ENCODE measurements at regions not wholly inside any gene's neighbourhood (a gene's known extent, or its start where the extent isn't known, plus 50 kb on each side); places are given as distances from the start of the nearest gene placed in this dataset.

DNA sequence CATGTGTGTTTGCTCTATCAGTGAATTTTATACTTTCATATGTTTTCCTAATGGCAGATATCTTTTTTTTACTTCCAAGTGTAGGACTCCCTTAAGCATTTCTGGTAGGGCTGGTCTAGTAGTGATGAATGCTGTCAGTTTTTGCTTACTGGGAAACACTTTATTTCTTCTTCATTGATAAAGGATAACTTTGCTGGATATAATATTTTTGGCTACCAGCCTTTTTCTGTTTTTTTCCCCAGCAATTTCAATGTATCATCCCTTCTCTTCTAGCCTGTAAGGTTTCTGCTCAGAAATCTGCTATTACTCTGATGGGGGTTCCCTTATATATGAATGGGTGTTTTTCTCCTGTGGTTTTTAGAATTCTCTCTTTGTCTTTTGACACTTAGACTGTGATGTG is 980.6 kb upstream of the PIK3C3 start:
- CTCF ChIA-PET: interaction anchor here (0.6 kb wide), 1 partner anchor 39 kb away, joined by 3 read pairs; no protein-coding TSS in a partner anchor
- POLR2A ChIA-PET: no interaction called here
- TF ChIP-seq L3MBTL2 (conservative IDR thresholded peaks at IDR 0.05): no peak
- no peak for TF ChIP-seq NFRKB (IDR thresholded peaks at IDR 0.05)
- TF ChIP-seq CTBP1 (IDR thresholded peaks at IDR 0.05; ENCODE audit: borderline replicate concordance): no peak
- no peak for TF ChIP-seq FOXA1 (IDR thresholded peaks at IDR 0.05)
- no peak for DNase-seq (ENCODE audit: extremely low spot score)

DNA sequence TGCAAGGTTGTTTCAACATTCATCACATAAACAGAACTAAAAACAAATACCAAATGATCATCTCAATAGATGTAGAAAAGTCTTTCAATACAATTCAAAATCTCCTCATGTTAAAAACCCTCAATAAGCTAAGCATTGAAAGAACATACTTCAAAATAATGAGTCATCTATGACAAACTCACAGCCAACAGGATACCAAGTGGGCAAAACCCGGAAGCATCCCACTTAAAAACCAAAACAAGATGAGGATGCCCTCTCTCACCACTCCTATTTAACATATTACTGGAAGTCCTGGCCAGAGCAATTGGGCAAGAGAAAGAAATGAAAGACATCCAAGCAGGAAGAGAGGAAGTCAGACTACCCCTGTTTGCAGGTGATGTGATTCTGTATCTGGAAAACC is 992.2 kb upstream of the PIK3C3 start:
- no peak for TF ChIP-seq FOXK2 (IDR thresholded peaks at IDR 0.05)
- no peak for TF ChIP-seq FOXA1 (IDR thresholded peaks at IDR 0.05)
- POLR2A ChIA-PET: no interaction called here
- CTCF ChIA-PET: no interaction called here
- no peak for DNase-seq (ENCODE audit: extremely low spot score)

DNA sequence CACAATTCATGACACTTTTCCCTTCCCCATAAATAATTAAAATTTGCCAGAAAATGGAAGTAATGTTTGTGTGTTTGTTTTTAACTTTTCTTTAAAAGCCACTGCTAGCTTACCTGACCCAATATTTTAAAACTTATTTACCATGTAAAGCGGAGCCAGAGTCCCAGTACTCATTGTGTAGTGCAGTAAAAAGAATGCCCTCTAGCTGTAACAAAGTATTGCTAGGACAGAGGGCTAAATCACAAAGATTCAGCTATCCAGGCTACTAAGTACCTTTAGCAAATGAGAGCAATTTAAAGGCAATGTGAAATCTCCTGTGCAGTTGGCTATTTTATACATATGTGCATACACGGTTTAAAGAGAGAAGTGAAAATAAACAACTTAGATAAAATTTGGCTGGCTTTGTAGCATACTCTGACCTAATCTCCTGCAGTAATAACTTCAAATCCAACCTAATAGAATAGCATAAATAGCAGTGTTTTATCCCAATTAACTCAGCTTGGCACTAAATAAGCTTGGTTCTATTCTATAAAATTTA is 997.4 kb upstream of the PIK3C3 start:
- ChIA-PET CTCF (interaction anchor here (1.2 kb wide), 1 partner anchor 22 kb away, joined by 3 read pairs; no protein-coding TSS in a partner anchor), POLR2A (no interaction called here)

DNA sequence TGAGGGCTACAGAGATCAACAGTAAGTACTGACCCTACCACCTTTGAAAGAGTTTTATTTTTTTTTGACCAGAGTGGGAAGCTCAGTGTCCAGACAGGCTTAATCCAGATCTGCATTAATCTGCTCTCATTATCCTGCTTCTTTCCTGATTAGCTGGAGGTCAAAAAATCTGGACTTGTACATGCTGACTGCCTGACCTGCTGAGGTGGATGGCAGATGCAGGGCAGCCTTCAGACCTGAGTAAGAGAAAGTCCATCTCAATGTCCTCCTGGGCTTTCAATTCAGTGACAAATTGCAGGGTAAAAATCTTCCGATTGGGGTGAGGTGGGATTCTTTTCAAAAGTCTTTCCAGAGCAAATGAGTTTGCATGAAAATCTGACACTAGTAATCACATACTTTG is 998.8 kb upstream of the PIK3C3 start:
- CTCF ChIA-PET: no interaction called here
- no peak for TF ChIP-seq LEF1 (IDR thresholded peaks at IDR 0.05; ENCODE audit: borderline replicate concordance)
- TF ChIP-seq, protein P1, sequence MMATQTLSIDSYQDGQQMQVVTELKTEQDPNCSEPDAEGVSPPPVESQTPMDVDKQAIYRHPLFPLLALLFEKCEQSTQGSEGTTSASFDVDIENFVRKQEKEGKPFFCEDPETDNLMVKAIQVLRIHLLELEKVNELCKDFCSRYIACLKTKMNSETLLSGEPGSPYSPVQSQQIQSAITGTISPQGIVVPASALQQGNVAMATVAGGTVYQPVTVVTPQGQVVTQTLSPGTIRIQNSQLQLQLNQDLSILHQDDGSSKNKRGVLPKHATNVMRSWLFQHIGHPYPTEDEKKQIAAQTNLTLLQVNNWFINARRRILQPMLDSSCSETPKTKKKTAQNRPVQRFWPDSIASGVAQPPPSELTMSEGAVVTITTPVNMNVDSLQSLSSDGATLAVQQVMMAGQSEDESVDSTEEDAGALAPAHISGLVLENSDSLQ (IDR thresholded peaks at IDR 0.05): no peak
- no peak for TF ChIP-seq HDGF (IDR thresholded peaks at IDR 0.05; ENCODE audit: borderline replicate concordance)
- TF ChIP-seq FOXM1 (IDR thresholded peaks at IDR 0.05; ENCODE audit: borderline replicate concordance): no peak
- no peak for TF ChIP-seq SP1 (IDR thresholded peaks at IDR 0.05)
- POLR2A ChIA-PET: no interaction called here
- no peak for DNase-seq (ENCODE audit: extremely low spot score)

More for the DNA sequence above, 997.4 kb upstream of the PIK3C3 start:
- TF ChIP-seq ELF4 (IDR thresholded peaks at IDR 0.05) (no peak), L3MBTL2 (conservative IDR thresholded peaks at IDR 0.05) (no peak), FOXK2 (IDR thresholded peaks at IDR 0.05) (no peak), SUZ12 (IDR thresholded peaks at IDR 0.05) (no peak), ARNT (IDR thresholded peaks at IDR 0.05) (no peak), TARDBP (IDR thresholded peaks at IDR 0.05) (no peak), ZNF384 (IDR thresholded peaks at IDR 0.05) (no peak), FOXA1 (IDR thresholded peaks at IDR 0.05) (no peak), SP1 (IDR thresholded peaks at IDR 0.05) (no peak), NFRKB (IDR thresholded peaks at IDR 0.05) (no peak), LEF1 (IDR thresholded peaks at IDR 0.05; ENCODE audit: borderline replicate concordance) (no peak), CTBP1 (IDR thresholded peaks at IDR 0.05; ENCODE audit: borderline replicate concordance) (no peak), BHLHE40 (IDR thresholded peaks at IDR 0.05; ENCODE audit: borderline replicate concordance) (no peak), HDGF (IDR thresholded peaks at IDR 0.05; ENCODE audit: borderline replicate concordance) (no peak)
- TF ChIP-seq, protein P1 (IDR thresholded peaks at IDR 0.05): no peak
- no peak for DNase-seq (ENCODE audit: extremely low spot score)

DNA sequence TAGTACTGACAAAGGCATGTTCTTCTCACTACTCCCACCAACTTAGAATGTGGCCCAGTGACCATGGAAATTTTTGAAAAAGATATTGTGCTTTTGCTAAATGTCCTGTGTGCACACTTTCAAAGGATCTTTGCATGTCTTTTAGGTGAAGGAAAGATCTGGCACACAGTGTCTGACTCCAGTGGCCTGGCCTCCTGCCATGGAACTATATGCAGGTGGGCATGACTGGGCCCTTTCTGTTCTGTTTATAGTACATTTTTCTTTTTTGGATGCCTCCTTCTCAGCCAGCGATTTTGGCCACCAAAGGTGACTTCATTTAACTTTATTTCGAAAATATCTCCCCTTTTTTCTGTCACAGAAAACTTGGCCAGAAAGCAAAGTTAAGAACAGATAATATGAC is 999.7 kb upstream of the PIK3C3 start:
- POLR2A ChIA-PET: no interaction called here
- CTCF ChIA-PET: no interaction called here
- DNase-seq (ENCODE audit: extremely low spot score): no peak
- no peak for TF ChIP-seq FOXA1 (IDR thresholded peaks at IDR 0.05)
- TF ChIP-seq ZNF384 (IDR thresholded peaks at IDR 0.05): no peak
- TF ChIP-seq NFRKB (IDR thresholded peaks at IDR 0.05): no peak
- TF ChIP-seq SUZ12 (IDR thresholded peaks at IDR 0.05): no peak
- no peak for TF ChIP-seq CTBP1 (IDR thresholded peaks at IDR 0.05; ENCODE audit: borderline replicate concordance)
- no peak for TF ChIP-seq ELF4 (IDR thresholded peaks at IDR 0.05)
- no peak for TF ChIP-seq FOXM1 (IDR thresholded peaks at IDR 0.05; ENCODE audit: borderline replicate concordance)

DNA sequence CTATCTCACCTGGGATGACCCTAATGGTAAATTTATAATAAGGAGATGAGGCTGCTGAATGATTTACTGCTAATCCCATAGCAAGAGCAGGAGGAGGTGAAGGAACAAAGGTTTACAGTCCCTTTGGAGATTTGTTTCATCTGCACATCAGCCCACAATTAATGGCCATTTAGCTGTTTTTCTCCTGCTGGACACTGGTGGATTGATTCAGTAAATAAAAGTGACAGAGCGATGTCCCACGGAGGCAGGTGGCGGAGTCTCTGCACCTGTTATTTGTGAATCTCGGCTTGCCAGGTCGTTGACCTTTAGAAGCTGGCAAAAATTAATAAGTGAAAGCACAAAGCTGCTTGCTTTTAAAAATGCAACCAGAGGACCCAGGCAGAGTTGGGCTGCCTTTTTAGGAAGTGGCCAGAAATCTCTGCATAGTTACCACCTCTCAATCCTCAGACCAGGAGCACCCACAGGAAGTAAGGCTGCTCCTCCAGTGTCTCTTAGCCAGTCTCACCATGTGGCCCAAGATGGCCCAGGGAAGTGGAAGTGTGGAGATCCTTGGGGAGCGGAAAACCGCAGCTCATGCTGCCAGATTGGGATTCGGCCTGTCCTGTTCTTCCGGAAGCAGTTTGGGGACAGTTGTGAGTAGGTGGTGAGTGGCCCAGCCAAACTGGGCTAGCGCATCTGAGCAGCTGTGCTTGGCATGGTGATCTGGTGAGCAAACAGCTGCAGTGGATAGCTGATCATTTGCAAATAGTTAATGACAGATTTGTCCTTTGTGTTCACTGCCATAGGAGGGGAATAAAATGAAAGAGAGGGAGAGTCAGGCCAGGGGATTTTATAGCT is 1005.7 kb upstream of the PIK3C3 start:
- CTCF ChIA-PET: no interaction called here
- POLR2A ChIA-PET: no interaction called here
- TF ChIP-seq FOXM1 (IDR thresholded peaks at IDR 0.05; ENCODE audit: borderline replicate concordance) (no peak), LEF1 (IDR thresholded peaks at IDR 0.05; ENCODE audit: borderline replicate concordance) (no peak), BHLHE40 (IDR thresholded peaks at IDR 0.05; ENCODE audit: borderline replicate concordance) (no peak), ZNF384 (IDR thresholded peaks at IDR 0.05) (no peak), SP1 (IDR thresholded peaks at IDR 0.05) (no peak), ELF4 (IDR thresholded peaks at IDR 0.05) (no peak), NFRKB (IDR thresholded peaks at IDR 0.05) (no peak), TARDBP (IDR thresholded peaks at IDR 0.05) (no peak), SUZ12 (IDR thresholded peaks at IDR 0.05) (no peak), L3MBTL2 (conservative IDR thresholded peaks at IDR 0.05) (no peak), FOXA1 (IDR thresholded peaks at IDR 0.05) (no peak)
- TF ChIP-seq, protein P1 (IDR thresholded peaks at IDR 0.05): no peak
- DNase-seq (ENCODE audit: extremely low spot score): no peak

DNA sequence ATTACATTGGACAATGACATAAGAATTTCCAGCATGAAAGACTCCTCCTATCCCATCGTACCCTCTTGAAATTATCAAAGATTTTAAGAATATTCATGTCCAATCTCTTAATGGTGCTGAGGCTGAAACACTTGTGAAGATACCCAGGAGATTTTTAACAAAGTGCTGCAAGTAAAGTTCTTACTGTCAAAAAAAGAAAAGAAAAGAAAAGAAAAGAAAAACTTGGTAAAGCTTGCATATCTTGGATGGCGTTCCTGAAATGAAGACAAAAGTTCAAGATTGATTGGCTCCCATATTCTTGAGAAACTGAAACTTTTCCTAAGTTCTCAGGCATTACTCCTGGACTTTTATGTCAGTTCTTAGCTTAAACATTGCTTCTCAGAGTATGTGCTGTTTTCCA is 1010.5 kb upstream of the PIK3C3 start:
- ChIA-PET CTCF (interaction anchor here (3.0 kb wide), 1 partner anchor 10 kb away, joined by 13 read pairs; no protein-coding TSS in a partner anchor), POLR2A (no interaction called here)
- no peak for DNase-seq (ENCODE audit: extremely low spot score)
- TF ChIP-seq NFRKB (IDR thresholded peaks at IDR 0.05) (no peak), TARDBP (IDR thresholded peaks at IDR 0.05) (no peak), SP1 (IDR thresholded peaks at IDR 0.05) (no peak), BHLHE40 (IDR thresholded peaks at IDR 0.05; ENCODE audit: borderline replicate concordance) (no peak), CTBP1 (IDR thresholded peaks at IDR 0.05; ENCODE audit: borderline replicate concordance) (no peak)
- TF ChIP-seq, protein P1 (IDR thresholded peaks at IDR 0.05): no peak

All from HEK293T (cell line).